H1 (cell line): ENCODE measurements at regions not wholly inside any gene's neighbourhood (a gene's known extent, or its start where the extent isn't known, plus 50 kb on each side); places are given as distances from the start of the nearest gene placed in this dataset.

ENCODE experiments used
- CTCF ChIA-PET: fragments of 300-600 bp; sonication (Branson Sonifier 250); formaldehyde crosslinking; loops from one replicate; lab custom pipeline; 2021; ENCODE audit not compliant: partially characterized antibody; lab: Charles Lee
- POLR2A ChIA-PET: fragments of 300-600 bp; sonication (Branson Sonifier 250); formaldehyde crosslinking; loops from one replicate; lab custom pipeline; 2021; ENCODE audit warnings: inconsistent platforms; ENCODE audit not compliant: partially characterized antibody; lab: Charles Lee
- DNase-seq, 2 experiments: peaks; one replicate each; pipeline versions ENCODE4 v3.0.0 to v3.0.0-alpha.2; 2010 to 2022; ENCODE audit warnings: low spot score in 2 of 2, low read depth in 1 of 2, mixed read lengths in 1 of 2
- FAIRE-seq: peaks from 2 replicates; lab custom pipeline; 2011; peaks lifted over from hg19 to GRCh38; lab: Jason Lieb, UNC
- H2AFZ ChIP-seq: 2 replicates; pipeline ENCODE4 v1.8.1; 2012; ENCODE audit warnings: low read length, inconsistent platforms
- H2AK5ac ChIP-seq: 2 replicates; pipeline ENCODE4 v1.6.1; 2013; ENCODE audit warnings: low read depth, low read length
- H2BK120ac ChIP-seq: replicated peaks from 2 replicates; pipeline ENCODE3; 2013; ENCODE audit warnings: low read depth, low read length, inconsistent platforms
- H2BK12ac ChIP-seq: 2 replicates; pipeline ENCODE4 v1.6.1; 2013; ENCODE audit warnings: low read depth, low read length
- H2BK15ac ChIP-seq: 2 replicates; pipeline ENCODE4 v1.6.1; 2013; ENCODE audit warnings: low read length
- H2BK20ac ChIP-seq: 2 replicates; pipeline ENCODE4 v1.6.1; 2013; ENCODE audit warnings: low read length
- H2BK5ac ChIP-seq: 2 replicates; pipeline ENCODE4 v1.6.1; 2013; ENCODE audit warnings: low read depth, low read length
- H3K14ac ChIP-seq: 2 replicates; pipeline ENCODE4 v1.6.1; 2013; ENCODE audit warnings: inconsistent platforms; ENCODE audit not compliant: insufficient read length
- H3K18ac ChIP-seq: 2 replicates; pipeline ENCODE4 v1.6.1; 2013; ENCODE audit warnings: low read length; ENCODE audit errors: extremely low read depth
- H3K23ac ChIP-seq: 2 replicates; pipeline ENCODE4 v1.6.1; 2013; ENCODE audit warnings: inconsistent platforms; ENCODE audit not compliant: insufficient read length
- H3K23me2 ChIP-seq: 2 replicates; pipeline ENCODE4 v1.6.1; 2013; ENCODE audit warnings: low read depth, low read length
- H3K27ac ChIP-seq: 2 replicates; pipeline ENCODE4 v1.6.1; 2011; ENCODE audit warnings: low read depth, low read length, inconsistent platforms
- H3K27me3 ChIP-seq, 4 experiments: replicated peaks in 1 of 4; 1 replicate in 1 of 4; 2 replicates in 3 of 4; pipeline versions ENCODE4 v1.6.1 to v1.8.1; 2011 to 2013; ENCODE audit warnings: low read length in 3 of 4, mild to moderate bottlenecking in 3 of 4, inconsistent platforms in 2 of 4, mixed read lengths in 2 of 4, moderate library complexity in 1 of 4; ENCODE audit not compliant: control insufficient read depth in 3 of 4, insufficient read depth in 3 of 4; ENCODE audit errors: extremely low read depth in 1 of 4
- H3K36me3 ChIP-seq, 4 experiments: 2 replicates each; pipeline versions ENCODE4 v1.6.1 to v1.8.1; 2011 to 2013; ENCODE audit warnings: mild to moderate bottlenecking in 4 of 4, low read length in 3 of 4, moderate library complexity in 2 of 4, control low read depth in 1 of 4, inconsistent platforms in 1 of 4; ENCODE audit not compliant: insufficient read depth in 4 of 4, control insufficient read depth in 2 of 4
- H3K4ac ChIP-seq: replicated peaks from 2 replicates; pipeline ENCODE3; 2013; ENCODE audit warnings: low read length, low read depth, mixed read lengths, inconsistent platforms; ENCODE audit not compliant: insufficient read length
- H3K4me1 ChIP-seq, 4 experiments: replicated peaks in 1 of 4; 1 replicate in 1 of 4; 2 replicates in 3 of 4; pipeline versions ENCODE4 v1.6.1 to v1.8.1; 2011 to 2013; ENCODE audit warnings: low read length in 3 of 4, inconsistent platforms in 2 of 4, mixed read lengths in 1 of 4; ENCODE audit not compliant: insufficient read depth in 4 of 4, control insufficient read depth in 3 of 4
- H3K4me2 ChIP-seq, 2 experiments: 2 replicates each; pipeline versions ENCODE4 v1.6.1 to v1.8.1; 2011 to 2013; ENCODE audit warnings: low read depth in 2 of 2, low read length in 2 of 2, control low read depth in 1 of 2, inconsistent platforms in 1 of 2, mild to moderate bottlenecking in 1 of 2; ENCODE audit not compliant: insufficient read depth in 1 of 2
- H3K4me3 ChIP-seq, 4 experiments: fragments of 200-600, 300-600 bp in 1 of 4; sonication (generic), shearing (Covaris generic), sonication (Bioruptor Twin) in 1 of 4; 2 replicates each; pipeline versions ENCODE4 v1.5.1 to v1.8.1; 2011 to 2016; ENCODE audit warnings: low read length in 4 of 4, low read depth in 3 of 4, control low read depth in 2 of 4, inconsistent platforms in 2 of 4, mild to moderate bottlenecking in 2 of 4, mixed read lengths in 1 of 4, moderate library complexity in 1 of 4; ENCODE audit not compliant: insufficient read depth in 2 of 4; ENCODE audit errors: extremely low read depth in 1 of 4
- H3K56ac ChIP-seq: replicated peaks from 2 replicates; pipeline ENCODE3; 2013; ENCODE audit warnings: low read depth, mild to moderate bottlenecking, mixed read lengths, low read length, inconsistent platforms; ENCODE audit not compliant: insufficient read length
- H3K79me1 ChIP-seq: 2 replicates; pipeline ENCODE4 v1.6.1; 2013; ENCODE audit warnings: low read depth, low read length, control low read depth
- H3K79me2 ChIP-seq, 2 experiments: 2 replicates each; pipeline versions ENCODE4 v1.6.1 to v1.8.1; 2012 to 2013; ENCODE audit warnings: low read length in 2 of 2, mild to moderate bottlenecking in 2 of 2, inconsistent platforms in 1 of 2; ENCODE audit not compliant: insufficient read depth in 2 of 2, control insufficient read depth in 1 of 2
- H3K9ac ChIP-seq, 4 experiments: replicated peaks in 1 of 4; 1 replicate in 1 of 4; 2 replicates in 3 of 4; pipeline versions ENCODE4 v1.6.1 to v1.8.1; 2011 to 2013; ENCODE audit warnings: low read depth in 3 of 4, low read length in 3 of 4, control low read depth in 2 of 4, mild to moderate bottlenecking in 2 of 4, moderate library complexity in 2 of 4, inconsistent platforms in 1 of 4; ENCODE audit errors: extremely low read depth in 1 of 4
- H3K9me3 ChIP-seq, 2 experiments: 2 replicates each; pipeline versions ENCODE4 v1.6.1 to v1.8.1; 2012 to 2013; ENCODE audit warnings: mild to moderate bottlenecking in 2 of 2, moderate library complexity in 2 of 2, control low read depth in 1 of 2, inconsistent platforms in 1 of 2, low read depth in 1 of 2, low read length in 1 of 2, mixed read lengths in 1 of 2; ENCODE audit not compliant: insufficient read depth in 2 of 2
- H4K20me1 ChIP-seq, 2 experiments: replicated peaks in 1 of 2; 2 replicates each; pipeline versions ENCODE3 to v1.8.1; 2011 to 2013; ENCODE audit warnings: inconsistent platforms in 2 of 2, low read length in 2 of 2, mild to moderate bottlenecking in 1 of 2; ENCODE audit not compliant: insufficient read depth in 2 of 2, control insufficient read depth in 1 of 2
- H4K5ac ChIP-seq: 2 replicates; pipeline ENCODE4 v1.6.1; 2013; ENCODE audit warnings: low read length, low read depth, mixed read lengths, inconsistent platforms; ENCODE audit not compliant: insufficient read length
- H4K8ac ChIP-seq: 2 replicates; pipeline ENCODE4 v1.8.0; 2013; ENCODE audit warnings: mild to moderate bottlenecking, moderate library complexity, low read length, inconsistent platforms; ENCODE audit not compliant: insufficient read depth; ENCODE audit errors: extremely low read depth
- H4K91ac ChIP-seq: replicated peaks from 2 replicates; pipeline ENCODE3; 2013; ENCODE audit warnings: low read length, mixed read lengths, inconsistent platforms; ENCODE audit not compliant: insufficient read length
- ATF2 ChIP-seq: IDR thresholded peaks from 2 replicates; pipeline ENCODE4 v1.6.1; 2012; ENCODE audit warnings: low read length, inconsistent platforms
- CTCF ChIP-seq, 3 experiments: IDR thresholded peaks; 1 replicate in 2 of 3; 2 replicates in 1 of 3; pipeline versions ENCODE4 v1.5.1 to v1.6.1; 2011; ENCODE audit warnings: low read length in 3 of 3, mild to moderate bottlenecking in 3 of 3, inconsistent platforms in 2 of 3, low read depth in 1 of 3, moderate library complexity in 1 of 3; ENCODE audit not compliant: insufficient read depth in 1 of 3; ENCODE audit errors: control extremely low read depth in 1 of 3
- E2F6 ChIP-seq: IDR thresholded peaks from 2 replicates; pipeline ENCODE4 v1.6.1; 2012; ENCODE audit warnings: inconsistent platforms
- EZH2 ChIP-seq: fragments of 200-600 bp; sonication (generic); IDR thresholded peaks from 2 replicates; pipeline ENCODE4 v1.7.1; 2012; ENCODE audit warnings: low read depth, mild to moderate bottlenecking, moderate library complexity, low read length, inconsistent platforms; ENCODE audit not compliant: severe bottlenecking
- MAFK ChIP-seq: IDR thresholded peaks from 2 replicates; pipeline ENCODE4 v1.6.1; 2012; ENCODE audit warnings: low read depth, mild to moderate bottlenecking, improper control_type of control experiment, low read length
- TAF7 ChIP-seq: optimal IDR thresholded peaks from 2 replicates; pipeline ENCODE3; 2011; ENCODE audit warnings: low read depth, mild to moderate bottlenecking, inconsistent platforms, low read length, moderate library complexity, borderline replicate concordance
- TCF12 ChIP-seq: IDR thresholded peaks from 2 replicates; pipeline ENCODE4 v1.6.1; 2011; ENCODE audit warnings: low read depth, mild to moderate bottlenecking, low read length
- YY1 ChIP-seq: IDR thresholded peaks from 2 replicates; pipeline ENCODE4 v1.6.1; 2011; ENCODE audit warnings: low read depth, mild to moderate bottlenecking, low read length

- H2AFZ ChIP-seq, result no peak overlapping the region
- no peak overlapping the region for H3K4me3 ChIP-seq
- H3K14ac ChIP-seq, result no peak overlapping the region
- ChIA-PET CTCF (no interaction called here), POLR2A (no interaction called here)
- no peak for TF ChIP-seq CTCF (IDR thresholded peaks at IDR 0.05; ENCODE audit: control extremely low read depth in 1 of 3, insufficient read depth in 1 of 3, low read depth in 1 of 3, low read length in 3 of 3)
- TF ChIP-seq TAF7, result no peak
- TF ChIP-seq MAFK, result no peak
- no peak for TF ChIP-seq TCF12
- no peak for TF ChIP-seq EZH2
- TF ChIP-seq ATF2, result no peak
- no peak for TF ChIP-seq YY1
- no peak for TF ChIP-seq E2F6
- H2BK5ac ChIP-seq, result no peak overlapping the region
- H2AK5ac ChIP-seq, result no peak overlapping the region
- H3K36me3 ChIP-seq, result no peaks in the 10 kb centered on the region
- H4K8ac ChIP-seq, result no peak overlapping the region
- no peak overlapping the region for H2BK15ac ChIP-seq
- no peaks in the 10 kb centered on the region for H3K23me2 ChIP-seq
- H4K5ac ChIP-seq, result no peak overlapping the region
- no peak overlapping the region for H3K9ac ChIP-seq
- H3K4me2 ChIP-seq, result no peak overlapping the region
- no peak overlapping the region for H3K18ac ChIP-seq
- H3K27ac ChIP-seq, result no peak overlapping the region
- H2BK12ac ChIP-seq, result no peak overlapping the region
- H2BK120ac ChIP-seq, result no peak overlapping the region
- FAIRE-seq (no peak), DNase-seq (no peak)
- H3K4me1 ChIP-seq, result peaks cover 0 to 10% (median 5%) of the 10 kb centered on the region in 4 experiments; a peak in 5 of 7 replicates
- no peaks in the 10 kb centered on the region for H3K27me3 ChIP-seq
- H2BK20ac ChIP-seq, result no peak overlapping the region
- H4K91ac ChIP-seq, result no peak overlapping the region
- no peak overlapping the region for H3K4ac ChIP-seq
- H3K56ac ChIP-seq, result no peak overlapping the region
- peaks cover 4 to 10% of the 10 kb centered on the region in 2 experiments; a peak in 2 of 4 replicates for H3K9me3 ChIP-seq
- no peak overlapping the region for H3K23ac ChIP-seq
- no peaks in the 10 kb centered on the region for H3K79me1 ChIP-seq
- H4K20me1 ChIP-seq, result no peaks in the 10 kb centered on the region
- H3K79me2 ChIP-seq, result no peaks in the 10 kb centered on the region
Measured at GRCh38 chr2:228519561-228519960, 338.1 kb upstream of the SPHKAP start.
